CD14-positive monocyte (primary cell): ENCODE measurements at regions not wholly inside any gene's neighbourhood (a gene's known extent, or its start where the extent isn't known, plus 50 kb on each side); places are given as distances from the start of the nearest gene placed in this dataset.

Source experiments
- DNase-seq, 3 donors: peaks; one replicate each; pipeline ENCODE4 v3.0.0-alpha.2; 2011 to 2022
- H2AFZ ChIP-seq: 2 replicates; pipeline ENCODE4 v1.6.0; 2012; ENCODE audit warnings: mild to moderate bottlenecking, low read depth, low read length, inconsistent platforms; ENCODE audit not compliant: insufficient read depth, poor library complexity, severe bottlenecking
- H3K27ac ChIP-seq, 2 donors: 1 replicate in 1 of 2; 2 replicates in 1 of 2; pipeline ENCODE4 v1.5.1; 2012 to 2013; ENCODE audit warnings: low read length in 2 of 2, control low read depth in 1 of 2, inconsistent platforms in 1 of 2, low read depth in 1 of 2, mild to moderate bottlenecking in 1 of 2
- H3K27me3 ChIP-seq, 2 donors: one replicate each; pipeline versions ENCODE4 v1.6.0 to v1.6.1; 2011 to 2013; ENCODE audit warnings: low read length in 2 of 2; ENCODE audit not compliant: control insufficient read depth in 2 of 2, insufficient read depth in 2 of 2
- H3K36me3 ChIP-seq, 2 donors: replicated peaks in 1 of 2; 1 replicate in 1 of 2; 2 replicates in 1 of 2; pipeline versions ENCODE4 v1.5.1 to v1.6.1; 2012 to 2013; ENCODE audit warnings: low read length in 2 of 2, control low read depth in 1 of 2, inconsistent platforms in 1 of 2, mild to moderate bottlenecking in 1 of 2; ENCODE audit not compliant: insufficient read depth in 2 of 2, control insufficient read depth in 1 of 2
- H3K4me1 ChIP-seq, 2 donors: 1 replicate in 1 of 2; 2 replicates in 1 of 2; pipeline versions ENCODE4 v1.5.1 to v1.6.1; 2012 to 2013; ENCODE audit warnings: low read length in 2 of 2, control low read depth in 1 of 2, inconsistent platforms in 1 of 2, mild to moderate bottlenecking in 1 of 2, moderate library complexity in 1 of 2; ENCODE audit not compliant: insufficient read depth in 2 of 2, control insufficient read depth in 1 of 2
- H3K4me2 ChIP-seq: replicated peaks from 2 replicates; pipeline ENCODE3; 2012; ENCODE audit warnings: low read length, moderate library complexity, mild to moderate bottlenecking; ENCODE audit not compliant: poor library complexity, severe bottlenecking; ENCODE audit errors: extremely low read depth
- H3K4me3 ChIP-seq, 3 experiments: fragments of 200-600 bp in 1 of 3; sonication (generic) in 1 of 3; replicated peaks in 1 of 3; 1 replicate in 2 of 3; 2 replicates in 1 of 3; pipeline ENCODE4 v1.5.1; 2011 to 2013; ENCODE audit warnings: low read length in 3 of 3, mild to moderate bottlenecking in 3 of 3, control low read depth in 2 of 3, low read depth in 2 of 3, inconsistent platforms in 1 of 3, moderate library complexity in 1 of 3
- H3K79me2 ChIP-seq: 2 replicates; pipeline ENCODE4 v1.6.0; 2012; ENCODE audit warnings: mild to moderate bottlenecking, control low read depth, inconsistent platforms, low read length, moderate library complexity; ENCODE audit not compliant: insufficient read depth
- H3K9ac ChIP-seq: 2 replicates; pipeline ENCODE4 v1.6.0; 2017; ENCODE audit warnings: low read length, mild to moderate bottlenecking; ENCODE audit not compliant: insufficient read depth, poor library complexity, severe bottlenecking
- H3K9me3 ChIP-seq, 2 donors: replicated peaks in 1 of 2; 1 replicate in 1 of 2; 2 replicates in 1 of 2; pipeline versions ENCODE4 v1.5.1 to v1.6.1; 2012 to 2013; ENCODE audit warnings: low read length in 2 of 2, control low read depth in 1 of 2; ENCODE audit not compliant: control insufficient read depth in 1 of 2, insufficient read depth in 1 of 2
- H4K20me1 ChIP-seq: 2 replicates; pipeline ENCODE4 v1.6.0; 2012; ENCODE audit warnings: mild to moderate bottlenecking, low read length, control low read depth, moderate library complexity; ENCODE audit not compliant: insufficient read depth
- H3K27ac Mint-ChIP-seq, 7 donors: one replicate each; pipeline ENCODE4 v1.8.0; 2020; ENCODE audit warnings: mild to moderate bottlenecking in 7 of 7, mixed read lengths in 7 of 7, moderate library complexity in 6 of 7, inconsistent platforms in 2 of 7
- H3K27me3 Mint-ChIP-seq, 3 donors: one replicate each; pipeline ENCODE4 v1.8.0; 2021 to 2022; ENCODE audit warnings: low read depth in 3 of 3, mild to moderate bottlenecking in 3 of 3, mixed read lengths in 3 of 3, moderate library complexity in 3 of 3, inconsistent platforms in 1 of 3
- H3K36me3 Mint-ChIP-seq, 2 donors: one replicate each; pipeline ENCODE4 v1.8.0; 2020; ENCODE audit warnings: mixed read lengths in 2 of 2, inconsistent platforms in 1 of 2, mild to moderate bottlenecking in 1 of 2
- H3K4me1 Mint-ChIP-seq: one replicate; pipeline ENCODE4 v1.8.0; 2020; ENCODE audit warnings: mild to moderate bottlenecking, mixed read lengths
- H3K4me3 Mint-ChIP-seq, 2 donors: one replicate each; pipeline ENCODE4 v1.8.0; 2020; ENCODE audit warnings: mild to moderate bottlenecking in 2 of 2, mixed read lengths in 2 of 2, moderate library complexity in 1 of 2
- H3K9me3 Mint-ChIP-seq, 7 donors: one replicate each; pipeline ENCODE4 v1.8.0; 2020 to 2022; ENCODE audit warnings: mixed read lengths in 7 of 7, mild to moderate bottlenecking in 6 of 7, moderate library complexity in 6 of 7, inconsistent platforms in 2 of 7
- WGBS: methylation state at CpG from one replicate; pipeline ENCODE4 v1.1.5; 2013; ENCODE audit warnings: missing lambda C conversion rate; ENCODE audit not compliant: insufficient coverage; 5-methylcytosine and 5-hydroxymethylcytosine counted together
- intact Hi-C, 2 donors: fragments of 100-400 bp; cut with micrococcal nuclease; formaldehyde crosslinking; loops; one replicate each; pipeline versions ENCODE4 v1.15.0 to v1.15.1; 2023
- TF ChIP-seq, protein P1 (sequence below): fragments of 200-600 bp; IDR thresholded peaks from one replicate; pipeline ENCODE4 v1.8.0; 2022; ENCODE audit warnings: antibody characterized with exemption, mild to moderate bottlenecking

DNA sequence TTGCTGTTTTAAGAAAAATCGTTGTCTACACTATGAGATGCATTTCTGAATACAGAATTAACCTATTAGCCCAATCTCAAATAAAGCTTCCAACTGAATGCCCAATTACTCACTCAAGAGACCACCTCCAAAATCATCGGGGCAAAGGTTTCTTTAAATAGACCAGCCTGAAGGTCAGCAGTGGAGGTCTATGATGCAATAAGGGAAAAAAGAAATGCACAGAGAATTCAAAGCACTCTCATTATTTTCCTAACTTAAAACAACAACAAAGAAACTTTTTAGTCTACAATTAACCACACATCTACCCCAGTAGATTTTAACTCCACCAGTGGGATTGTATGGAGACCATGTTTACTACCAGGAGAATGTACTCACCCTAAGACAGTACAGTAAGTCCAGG, 657.7 kb upstream of the CCDC54 start:
- Histone ChIP-seq H3K4me1 (no peaks in the 10 kb centered on the region), H2AFZ (no peak overlapping the region), H3K27ac (no peak overlapping the region), H3K9ac (no peak overlapping the region), H3K4me3 (no peak overlapping the region), H3K9me3 (peaks cover 8 to 18% of the 10 kb centered on the region in 2 donors), H3K4me2 (no peak overlapping the region), H3K79me2 (no peaks in the 10 kb centered on the region), H4K20me1 (no peaks in the 10 kb centered on the region), H3K27me3 (no peaks in the 10 kb centered on the region), H3K36me3 (no peaks in the 10 kb centered on the region)
- WGBS: no CpG with 5 or more reads among the region's 2 CpGs
- intact Hi-C loops: no loop called here
- TF ChIP-seq, protein P1, sequence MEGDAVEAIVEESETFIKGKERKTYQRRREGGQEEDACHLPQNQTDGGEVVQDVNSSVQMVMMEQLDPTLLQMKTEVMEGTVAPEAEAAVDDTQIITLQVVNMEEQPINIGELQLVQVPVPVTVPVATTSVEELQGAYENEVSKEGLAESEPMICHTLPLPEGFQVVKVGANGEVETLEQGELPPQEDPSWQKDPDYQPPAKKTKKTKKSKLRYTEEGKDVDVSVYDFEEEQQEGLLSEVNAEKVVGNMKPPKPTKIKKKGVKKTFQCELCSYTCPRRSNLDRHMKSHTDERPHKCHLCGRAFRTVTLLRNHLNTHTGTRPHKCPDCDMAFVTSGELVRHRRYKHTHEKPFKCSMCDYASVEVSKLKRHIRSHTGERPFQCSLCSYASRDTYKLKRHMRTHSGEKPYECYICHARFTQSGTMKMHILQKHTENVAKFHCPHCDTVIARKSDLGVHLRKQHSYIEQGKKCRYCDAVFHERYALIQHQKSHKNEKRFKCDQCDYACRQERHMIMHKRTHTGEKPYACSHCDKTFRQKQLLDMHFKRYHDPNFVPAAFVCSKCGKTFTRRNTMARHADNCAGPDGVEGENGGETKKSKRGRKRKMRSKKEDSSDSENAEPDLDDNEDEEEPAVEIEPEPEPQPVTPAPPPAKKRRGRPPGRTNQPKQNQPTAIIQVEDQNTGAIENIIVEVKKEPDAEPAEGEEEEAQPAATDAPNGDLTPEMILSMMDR: no peak
- Mint-ChIP-seq H3K4me3 (no peak overlapping the region), H3K9me3 (peaks cover 2 to 12% (median 6%) of the 10 kb centered on the region in 7 donors), H3K27me3 (no peaks in the 10 kb centered on the region), H3K36me3 (no peaks in the 10 kb centered on the region), H3K4me1 (no peaks in the 10 kb centered on the region), H3K27ac (no peak overlapping the region)
- DNase-seq: no peak

DNA sequence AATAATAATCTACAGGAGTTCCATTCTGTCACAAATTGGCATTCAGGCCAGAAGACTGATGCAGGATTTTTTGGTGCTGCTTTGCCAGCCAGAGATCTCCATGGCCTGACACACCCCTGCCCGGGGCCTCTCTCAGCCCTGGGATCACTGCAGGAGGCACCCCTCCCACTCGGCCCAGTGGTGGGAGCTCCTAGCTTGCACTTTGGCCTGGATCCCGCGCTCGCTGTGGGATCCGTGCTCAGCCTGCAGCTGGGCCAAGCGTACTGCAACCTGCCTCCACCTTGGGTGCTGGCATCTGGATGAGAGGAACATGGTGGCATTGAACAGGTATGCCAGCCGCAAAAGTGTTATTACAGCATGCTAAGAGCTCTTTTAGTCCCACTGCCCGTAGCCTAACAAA, 656.7 kb upstream of the CCDC54 start:
- no peaks in the 10 kb centered on the region for H3K4me1 ChIP-seq
- H3K36me3 ChIP-seq: no peaks in the 10 kb centered on the region
- no peaks in the 10 kb centered on the region for H3K27me3 ChIP-seq
- peaks cover 8 to 17% of the 10 kb centered on the region in 2 donors for H3K9me3 ChIP-seq
- intact Hi-C loops: no loop called here
- H3K79me2 ChIP-seq: no peaks in the 10 kb centered on the region
- no peak for DNase-seq
- no peaks in the 10 kb centered on the region for H4K20me1 ChIP-seq
- H3K9ac ChIP-seq: no peak overlapping the region
- no peak overlapping the region for H3K27ac ChIP-seq
- Mint-ChIP-seq H3K27me3 (no peaks in the 10 kb centered on the region), H3K9me3 (peaks cover 2 to 10% (median 5%) of the 10 kb centered on the region in 7 donors), H3K27ac (no peak overlapping the region), H3K36me3 (no peaks in the 10 kb centered on the region), H3K4me3 (no peak overlapping the region), H3K4me1 (no peaks in the 10 kb centered on the region)
- no peak overlapping the region for H2AFZ ChIP-seq
- 93% methylated on average over 8 of the region's 9 CpGs for WGBS
- TF ChIP-seq, protein P1: no peak
- H3K4me2 ChIP-seq: no peak overlapping the region
- no peak overlapping the region for H3K4me3 ChIP-seq
